ENCODE measurements at regions not wholly inside any gene's neighbourhood (a gene's known extent, or its start where the extent isn't known, plus 50 kb on each side); places are given as distances from the start of the nearest gene placed in this dataset.

DNA sequence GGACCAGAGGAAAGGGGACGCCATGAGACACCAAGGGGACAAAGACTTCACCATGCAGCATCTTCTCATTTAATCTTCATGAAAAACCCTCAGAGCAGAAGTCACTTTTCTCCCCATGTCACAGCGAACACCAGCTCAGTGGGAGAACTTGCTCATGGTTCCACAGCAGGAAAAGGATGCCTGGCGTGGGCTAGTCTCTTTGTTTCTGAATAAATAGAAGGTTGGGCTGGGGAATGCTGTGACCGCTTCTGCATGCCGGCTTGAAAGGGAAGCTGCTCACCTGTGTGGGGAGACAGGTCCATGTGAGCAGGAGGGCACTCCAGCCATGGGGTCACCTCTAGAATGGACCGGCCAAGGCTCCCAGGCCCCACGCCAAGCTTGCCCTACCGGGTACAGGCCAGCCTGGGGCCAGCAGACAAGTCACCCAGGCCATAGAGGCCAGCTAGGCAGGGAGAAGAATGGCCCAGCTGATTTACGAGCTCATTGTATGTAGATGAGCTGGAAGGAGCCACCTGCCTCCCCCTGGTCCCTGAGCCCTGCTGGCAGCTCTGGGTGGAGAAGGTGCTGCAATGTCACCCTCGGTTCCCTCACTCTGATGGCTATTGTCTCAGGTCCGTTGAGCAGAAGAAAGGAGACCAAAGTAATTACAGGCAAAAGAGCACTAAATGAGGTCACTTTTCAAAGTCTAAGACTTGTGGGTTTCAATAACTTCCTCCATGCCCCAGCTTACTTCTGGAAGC lies 82.0 kb upstream of the PDZD8 start:
- DNase-seq (ENCODE audit: low read depth, low spot score) (no peak), ATAC-seq (no peak)
- H3K4me1 ChIP-seq (ENCODE audit: control insufficient read depth, insufficient read depth, low read length), result peaks cover 12% of the 10 kb centered on the region
- TF ChIP-seq, protein P1, sequence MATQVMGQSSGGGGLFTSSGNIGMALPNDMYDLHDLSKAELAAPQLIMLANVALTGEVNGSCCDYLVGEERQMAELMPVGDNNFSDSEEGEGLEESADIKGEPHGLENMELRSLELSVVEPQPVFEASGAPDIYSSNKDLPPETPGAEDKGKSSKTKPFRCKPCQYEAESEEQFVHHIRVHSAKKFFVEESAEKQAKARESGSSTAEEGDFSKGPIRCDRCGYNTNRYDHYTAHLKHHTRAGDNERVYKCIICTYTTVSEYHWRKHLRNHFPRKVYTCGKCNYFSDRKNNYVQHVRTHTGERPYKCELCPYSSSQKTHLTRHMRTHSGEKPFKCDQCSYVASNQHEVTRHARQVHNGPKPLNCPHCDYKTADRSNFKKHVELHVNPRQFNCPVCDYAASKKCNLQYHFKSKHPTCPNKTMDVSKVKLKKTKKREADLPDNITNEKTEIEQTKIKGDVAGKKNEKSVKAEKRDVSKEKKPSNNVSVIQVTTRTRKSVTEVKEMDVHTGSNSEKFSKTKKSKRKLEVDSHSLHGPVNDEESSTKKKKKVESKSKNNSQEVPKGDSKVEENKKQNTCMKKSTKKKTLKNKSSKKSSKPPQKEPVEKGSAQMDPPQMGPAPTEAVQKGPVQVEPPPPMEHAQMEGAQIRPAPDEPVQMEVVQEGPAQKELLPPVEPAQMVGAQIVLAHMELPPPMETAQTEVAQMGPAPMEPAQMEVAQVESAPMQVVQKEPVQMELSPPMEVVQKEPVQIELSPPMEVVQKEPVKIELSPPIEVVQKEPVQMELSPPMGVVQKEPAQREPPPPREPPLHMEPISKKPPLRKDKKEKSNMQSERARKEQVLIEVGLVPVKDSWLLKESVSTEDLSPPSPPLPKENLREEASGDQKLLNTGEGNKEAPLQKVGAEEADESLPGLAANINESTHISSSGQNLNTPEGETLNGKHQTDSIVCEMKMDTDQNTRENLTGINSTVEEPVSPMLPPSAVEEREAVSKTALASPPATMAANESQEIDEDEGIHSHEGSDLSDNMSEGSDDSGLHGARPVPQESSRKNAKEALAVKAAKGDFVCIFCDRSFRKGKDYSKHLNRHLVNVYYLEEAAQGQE (IDR thresholded peaks at IDR 0.05; ENCODE audit: insufficient read depth in 1 of 2, low read depth in 2 of 2, low read length in 1 of 2), result no peak
- TF ChIP-seq, protein P2, sequence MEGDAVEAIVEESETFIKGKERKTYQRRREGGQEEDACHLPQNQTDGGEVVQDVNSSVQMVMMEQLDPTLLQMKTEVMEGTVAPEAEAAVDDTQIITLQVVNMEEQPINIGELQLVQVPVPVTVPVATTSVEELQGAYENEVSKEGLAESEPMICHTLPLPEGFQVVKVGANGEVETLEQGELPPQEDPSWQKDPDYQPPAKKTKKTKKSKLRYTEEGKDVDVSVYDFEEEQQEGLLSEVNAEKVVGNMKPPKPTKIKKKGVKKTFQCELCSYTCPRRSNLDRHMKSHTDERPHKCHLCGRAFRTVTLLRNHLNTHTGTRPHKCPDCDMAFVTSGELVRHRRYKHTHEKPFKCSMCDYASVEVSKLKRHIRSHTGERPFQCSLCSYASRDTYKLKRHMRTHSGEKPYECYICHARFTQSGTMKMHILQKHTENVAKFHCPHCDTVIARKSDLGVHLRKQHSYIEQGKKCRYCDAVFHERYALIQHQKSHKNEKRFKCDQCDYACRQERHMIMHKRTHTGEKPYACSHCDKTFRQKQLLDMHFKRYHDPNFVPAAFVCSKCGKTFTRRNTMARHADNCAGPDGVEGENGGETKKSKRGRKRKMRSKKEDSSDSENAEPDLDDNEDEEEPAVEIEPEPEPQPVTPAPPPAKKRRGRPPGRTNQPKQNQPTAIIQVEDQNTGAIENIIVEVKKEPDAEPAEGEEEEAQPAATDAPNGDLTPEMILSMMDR (IDR thresholded peaks at IDR 0.05), result no peak
- no peak for TF ChIP-seq POLR2AphosphoS5 (IDR thresholded peaks at IDR 0.05; ENCODE audit: low read depth, low read length)
- TF ChIP-seq SIN3A (IDR thresholded peaks at IDR 0.05; ENCODE audit: borderline replicate concordance, insufficient read depth, low read depth, low read length), result no peak
- H3K27me3 ChIP-seq (ENCODE audit: control insufficient read depth, insufficient read depth, low read length), result no peaks in the 10 kb centered on the region
- H3K9me3 ChIP-seq (ENCODE audit: control insufficient read depth, insufficient read depth, low read depth, low read length), result peaks cover 3% of the 10 kb centered on the region; the same call in 1 of the 2 replicates
- in situ Hi-C loops (cut with HindIII; ENCODE audit: low pct_unique_long_range_greater_than_20kb, low sequenced_read_pairs) (no loop called here), intact Hi-C loops (cut with micrococcal nuclease; ENCODE audit: unreplicated experiment) (no loop called here)
- H3K4me3 ChIP-seq (ENCODE audit: low read depth in 2 of 2, low read length in 2 of 2), result no peak overlapping the region
- ChIA-PET CTCF (interaction anchor here (0.8 kb wide), 1 partner anchor 14 kb away, joined by 3 read pairs; no protein-coding TSS in a partner anchor), POLR2A (no interaction called here)
- no TSS peak for BruUV-seq (replicated peaks)
- no peaks in the 10 kb centered on the region for H3K36me3 ChIP-seq (ENCODE audit: control insufficient read depth, insufficient read depth, low read length)
- no peak overlapping the region for H3K27ac ChIP-seq (ENCODE audit: low read length)

DNA sequence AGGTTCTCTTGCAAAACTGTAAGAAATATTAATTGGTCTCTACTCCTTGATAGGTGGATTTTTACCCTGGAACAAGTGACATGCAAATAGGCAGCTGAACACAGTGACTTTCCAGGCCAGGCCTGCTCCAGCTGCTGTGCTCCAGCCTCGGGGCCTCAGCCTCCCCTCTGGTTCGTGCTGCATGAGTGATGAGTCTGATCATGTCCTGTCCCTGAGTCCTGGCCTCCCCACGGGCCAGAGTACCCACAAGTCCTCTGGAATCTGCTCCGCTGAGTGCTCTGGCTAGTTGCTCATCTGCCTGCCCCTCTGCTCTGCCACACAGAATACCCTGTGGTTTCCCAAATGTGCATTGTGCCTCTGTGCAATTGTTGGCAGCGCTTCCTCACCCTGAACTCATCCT lies 80.1 kb upstream of the PDZD8 start:
- in situ Hi-C loops (cut with HindIII; ENCODE audit: low pct_unique_long_range_greater_than_20kb, low sequenced_read_pairs) (no loop called here), intact Hi-C loops (cut with micrococcal nuclease; ENCODE audit: unreplicated experiment) (no loop called here)
- ATAC-seq (no peak), DNase-seq (ENCODE audit: low read depth, low spot score) (no peak)
- Histone ChIP-seq H3K4me1 (ENCODE audit: control insufficient read depth, insufficient read depth, low read length) (no peaks in the 10 kb centered on the region), H3K27me3 (ENCODE audit: control insufficient read depth, insufficient read depth, low read length) (no peaks in the 10 kb centered on the region), H3K27ac (ENCODE audit: low read length) (no peak overlapping the region), H3K9me3 (ENCODE audit: control insufficient read depth, insufficient read depth, low read depth, low read length) (peaks cover 3% of the 10 kb centered on the region; the same call in 1 of the 2 replicates), H3K4me3 (ENCODE audit: low read depth in 2 of 2, low read length in 2 of 2) (no peak overlapping the region), H3K36me3 (ENCODE audit: control insufficient read depth, insufficient read depth, low read length) (no peaks in the 10 kb centered on the region)
- ChIA-PET CTCF (no interaction called here), POLR2A (no interaction called here)
- TF ChIP-seq, protein P1 (IDR thresholded peaks at IDR 0.05; ENCODE audit: insufficient read depth in 1 of 2, low read depth in 2 of 2, low read length in 1 of 2), result no peak
- TF ChIP-seq POLR2AphosphoS5 (IDR thresholded peaks at IDR 0.05; ENCODE audit: low read depth, low read length) (no peak), TCF7L2 (IDR thresholded peaks at IDR 0.05; ENCODE audit: low read depth, low read length) (no peak), SIN3A (IDR thresholded peaks at IDR 0.05; ENCODE audit: borderline replicate concordance, insufficient read depth, low read depth, low read length) (no peak)
- TF ChIP-seq, protein P2 (IDR thresholded peaks at IDR 0.05), result no peak
- no TSS peak for BruUV-seq (replicated peaks)
